ENCODE measurements at regions not wholly inside any gene's neighbourhood (a gene's known extent, or its start where the extent isn't known, plus 50 kb on each side); places are given as distances from the start of the nearest gene placed in this dataset.
"Not testable (repeated sequence)": the region's sequence is repeated elsewhere in the genome, so short reads cannot be mapped to it uniquely, and the experiment has no call there.

DNA sequence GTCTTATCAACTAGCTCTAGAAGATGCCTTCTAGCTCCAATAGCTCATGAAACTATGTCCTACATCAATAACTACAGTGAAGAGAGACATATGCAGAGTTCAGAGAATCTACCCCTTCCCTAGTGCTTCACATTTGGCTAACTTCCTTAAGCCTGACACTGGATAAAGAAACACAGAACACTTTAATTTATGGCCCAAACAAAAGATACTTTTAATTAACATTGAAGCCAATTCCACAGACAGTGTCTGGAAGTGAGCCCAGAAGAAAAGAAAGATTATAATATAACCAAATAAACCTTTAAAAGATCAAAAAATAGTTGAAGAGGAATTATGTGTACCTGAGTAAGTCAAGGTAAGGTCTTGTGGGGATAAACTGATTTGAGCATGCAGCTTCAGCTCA lies 255.2 kb downstream of the C11orf87 start:
- Histone ChIP-seq H2AFZ (no peak overlapping the region), H3K9me3 (ENCODE audit: insufficient read depth, low read depth) (no peaks in the 10 kb centered on the region), H3K27me3 (ENCODE audit: insufficient read depth, low read depth) (0 out of 2 replicates have a peak, but pooled peaks cover 8% of the 10 kb centered on the region), H3F3A (ENCODE audit: insufficient read depth, low read depth) (no peaks in the 10 kb centered on the region), H4K20me1 (ENCODE audit: insufficient read depth) (no peaks in the 10 kb centered on the region), H3K9me2 (ENCODE audit: insufficient read depth) (no peaks in the 10 kb centered on the region), H3K36me3 (ENCODE audit: low read depth) (no peaks in the 10 kb centered on the region), H3K79me2 (ENCODE audit: low read depth) (no peaks in the 10 kb centered on the region), H3K4me2 (no peak overlapping the region), H3K27ac (no peak overlapping the region), H3K4me1 (replicated peaks; ENCODE audit: insufficient read depth) (no peaks in the 10 kb centered on the region), H3K4me3 (no peak overlapping the region)
- ChIA-PET POLR2A (ENCODE audit: unreplicated experiment) (no interaction called here), CTCF (no interaction called here)
- no TSS peak for BruUV-seq (replicated peaks)
- no peak for DNase-seq
- intact Hi-C loops (cut with micrococcal nuclease; ENCODE audit: unreplicated experiment), result no loop called here
- TF ChIP-seq EZH2 (IDR thresholded peaks at IDR 0.05; ENCODE audit: low read depth), result no peak
- TF ChIP-seq, protein P1, sequence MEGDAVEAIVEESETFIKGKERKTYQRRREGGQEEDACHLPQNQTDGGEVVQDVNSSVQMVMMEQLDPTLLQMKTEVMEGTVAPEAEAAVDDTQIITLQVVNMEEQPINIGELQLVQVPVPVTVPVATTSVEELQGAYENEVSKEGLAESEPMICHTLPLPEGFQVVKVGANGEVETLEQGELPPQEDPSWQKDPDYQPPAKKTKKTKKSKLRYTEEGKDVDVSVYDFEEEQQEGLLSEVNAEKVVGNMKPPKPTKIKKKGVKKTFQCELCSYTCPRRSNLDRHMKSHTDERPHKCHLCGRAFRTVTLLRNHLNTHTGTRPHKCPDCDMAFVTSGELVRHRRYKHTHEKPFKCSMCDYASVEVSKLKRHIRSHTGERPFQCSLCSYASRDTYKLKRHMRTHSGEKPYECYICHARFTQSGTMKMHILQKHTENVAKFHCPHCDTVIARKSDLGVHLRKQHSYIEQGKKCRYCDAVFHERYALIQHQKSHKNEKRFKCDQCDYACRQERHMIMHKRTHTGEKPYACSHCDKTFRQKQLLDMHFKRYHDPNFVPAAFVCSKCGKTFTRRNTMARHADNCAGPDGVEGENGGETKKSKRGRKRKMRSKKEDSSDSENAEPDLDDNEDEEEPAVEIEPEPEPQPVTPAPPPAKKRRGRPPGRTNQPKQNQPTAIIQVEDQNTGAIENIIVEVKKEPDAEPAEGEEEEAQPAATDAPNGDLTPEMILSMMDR (conservative IDR thresholded peaks at IDR 0.05), result no peak

DNA sequence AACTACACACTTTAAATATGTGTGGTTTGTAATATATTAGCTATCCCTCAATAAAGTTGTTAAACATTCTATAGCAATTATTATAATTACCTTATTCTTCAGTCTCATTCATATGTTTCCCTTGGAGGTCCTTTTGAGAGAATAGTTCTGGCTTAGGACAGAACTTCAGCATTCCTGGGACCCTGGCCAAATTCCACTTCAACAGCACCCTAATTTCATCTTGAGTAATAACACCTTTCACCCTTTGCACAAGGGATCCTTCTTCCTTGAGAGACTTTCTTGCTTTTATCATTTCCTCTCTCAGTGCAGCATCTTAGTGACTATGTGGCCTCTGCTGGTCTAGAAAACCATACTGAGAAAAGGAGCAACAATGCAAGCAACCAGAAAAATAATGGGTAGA lies 255.9 kb downstream of the C11orf87 start:
- no peaks in the 10 kb centered on the region for H3K79me2 ChIP-seq (ENCODE audit: low read depth)
- no peaks in the 10 kb centered on the region for H3K9me3 ChIP-seq (ENCODE audit: insufficient read depth, low read depth)
- H4K20me1 ChIP-seq (ENCODE audit: insufficient read depth), result no peaks in the 10 kb centered on the region
- H3K4me2 ChIP-seq, result no peak overlapping the region
- no TSS peak for BruUV-seq (replicated peaks)
- H3K9me2 ChIP-seq (ENCODE audit: insufficient read depth), result no peaks in the 10 kb centered on the region
- ChIA-PET CTCF (no interaction called here), POLR2A (ENCODE audit: unreplicated experiment) (no interaction called here)
- no peak for TF ChIP-seq EZH2 (IDR thresholded peaks at IDR 0.05; ENCODE audit: low read depth)
- TF ChIP-seq, protein P1 (conservative IDR thresholded peaks at IDR 0.05), result no peak
- no peaks in the 10 kb centered on the region for H3F3A ChIP-seq (ENCODE audit: insufficient read depth, low read depth)
- 0 out of 2 replicates have a peak, but pooled peaks cover 8% of the 10 kb centered on the region for H3K27me3 ChIP-seq (ENCODE audit: insufficient read depth, low read depth)
- no peak overlapping the region for H3K4me3 ChIP-seq
- intact Hi-C loops (cut with micrococcal nuclease; ENCODE audit: unreplicated experiment), result no loop called here
- H3K27ac ChIP-seq, result no peak overlapping the region
- H3K4me1 ChIP-seq (replicated peaks; ENCODE audit: insufficient read depth), result no peaks in the 10 kb centered on the region
- no peaks in the 10 kb centered on the region for H3K36me3 ChIP-seq (ENCODE audit: low read depth)
- peak in 1 of 2 experiments; percentile 13 for DNase-seq
- H2AFZ ChIP-seq, result no peak overlapping the region

DNA sequence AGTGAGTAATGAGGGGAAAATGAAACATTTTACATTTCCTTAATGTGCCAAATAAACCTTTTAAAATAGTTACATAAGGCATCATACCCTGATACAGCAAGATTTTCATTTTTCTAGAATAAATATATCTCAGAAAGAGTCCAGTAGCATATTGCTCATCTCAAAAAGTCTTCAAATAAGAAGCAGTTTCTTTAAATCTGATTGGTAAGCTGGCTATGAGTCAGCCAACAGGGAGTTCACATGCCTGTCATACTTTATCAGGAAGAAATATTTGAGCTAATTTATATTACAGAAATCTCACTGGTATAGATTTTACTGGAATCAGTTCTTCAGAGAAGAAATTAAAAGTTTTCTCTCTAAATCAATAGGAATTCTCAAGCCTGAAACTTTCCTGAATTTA lies 258.1 kb downstream of the C11orf87 start:
- intact Hi-C loops (cut with micrococcal nuclease; ENCODE audit: unreplicated experiment), result no loop called here

DNA sequence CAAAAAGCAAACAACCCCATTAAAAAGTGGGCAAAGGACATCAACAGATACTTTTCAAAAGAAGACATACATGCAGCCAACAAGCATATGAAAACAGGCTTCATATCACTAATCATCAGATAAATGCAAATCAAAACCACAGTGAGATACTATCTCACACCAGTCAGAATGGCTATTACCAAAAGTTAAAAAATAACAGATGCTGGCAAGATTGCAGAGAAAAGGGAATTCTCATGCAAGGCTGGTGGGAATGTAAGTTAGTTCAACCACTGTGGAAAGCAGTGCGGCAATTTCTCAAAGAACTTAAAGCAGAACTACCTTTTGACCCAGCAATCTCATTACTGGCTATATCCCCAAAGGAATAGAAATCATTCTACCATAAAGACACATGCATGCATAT lies 260.8 kb downstream of the C11orf87 start:
- BruUV-seq (replicated peaks); H3K4me2 ChIP-seq; H3K9me3 ChIP-seq (ENCODE audit: insufficient read depth, low read depth); H3F3A ChIP-seq (ENCODE audit: insufficient read depth, low read depth); H3K9me2 ChIP-seq (ENCODE audit: insufficient read depth); CTCF ChIA-PET; H3K27ac ChIP-seq; H3K27me3 ChIP-seq (ENCODE audit: insufficient read depth, low read depth); H4K20me1 ChIP-seq (ENCODE audit: insufficient read depth); H3K36me3 ChIP-seq (ENCODE audit: low read depth); POLR2A ChIA-PET (ENCODE audit: unreplicated experiment); H3K79me2 ChIP-seq (ENCODE audit: low read depth); H3K4me1 ChIP-seq (replicated peaks; ENCODE audit: insufficient read depth); H2AFZ ChIP-seq; DNase-seq; H3K4me3 ChIP-seq; intact Hi-C loops (cut with micrococcal nuclease; ENCODE audit: unreplicated experiment): not testable (repeated sequence)

More for the DNA sequence above, 258.1 kb downstream of the C11orf87 start:
- Histone ChIP-seq H3K27me3 (ENCODE audit: insufficient read depth, low read depth) (0 out of 2 replicates have a peak, but pooled peaks cover 8% of the 10 kb centered on the region), H3K9me2 (ENCODE audit: insufficient read depth) (peaks cover under 1% of the 10 kb centered on the region; the same call in 1 of the 2 replicates), H3K4me2 (no peak overlapping the region), H4K20me1 (ENCODE audit: insufficient read depth) (no peaks in the 10 kb centered on the region), H3K79me2 (ENCODE audit: low read depth) (no peaks in the 10 kb centered on the region), H3K4me1 (replicated peaks; ENCODE audit: insufficient read depth) (no peaks in the 10 kb centered on the region), H3K4me3 (no peak overlapping the region), H3K9me3 (ENCODE audit: insufficient read depth, low read depth) (no peaks in the 10 kb centered on the region), H2AFZ (no peak overlapping the region), H3K27ac (no peak overlapping the region), H3F3A (ENCODE audit: insufficient read depth, low read depth) (no peaks in the 10 kb centered on the region), H3K36me3 (ENCODE audit: low read depth) (no peaks in the 10 kb centered on the region)
- DNase-seq, result peak in 1 of 2 experiments; percentile 12
- POLR2A ChIA-PET (ENCODE audit: unreplicated experiment), result no interaction called here
- CTCF ChIA-PET, result no interaction called here
- TF ChIP-seq, protein P1 (conservative IDR thresholded peaks at IDR 0.05), result no peak
- TF ChIP-seq EZH2 (IDR thresholded peaks at IDR 0.05; ENCODE audit: low read depth), result no peak
- BruUV-seq (replicated peaks), result no TSS peak

All from PC-9 (cell line).